Parathyroid adenoma (tissue), 2 donors: ENCODE measurements at regions not wholly inside any gene's neighbourhood (a gene's known extent, or its start where the extent isn't known, plus 50 kb on each side); places are given as distances from the start of the nearest gene placed in this dataset.

Experiments used
- H2AFZ ChIP-seq: fragments of 300-600 bp; sonication (generic); one replicate; pipeline ENCODE4 v1.7.0; 2017; ENCODE audit warnings: antibody characterized with exemption, mild to moderate bottlenecking
- H3K27ac ChIP-seq: fragments of 300-600 bp; sonication (generic); one replicate; pipeline ENCODE4 v1.7.0; 2017
- H3K27me3 ChIP-seq: fragments of 300-600 bp; sonication (generic); one replicate; pipeline ENCODE4 v1.7.0; 2017; ENCODE audit warnings: low read length; ENCODE audit not compliant: control insufficient read depth, insufficient read depth
- H3K36me3 ChIP-seq: fragments of 300-600 bp; sonication (generic); one replicate; pipeline ENCODE4 v1.7.0; 2017; ENCODE audit warnings: low read length; ENCODE audit not compliant: control insufficient read depth, insufficient read depth
- H3K4me1 ChIP-seq: fragments of 300-600 bp; sonication (generic); one replicate; pipeline ENCODE4 v1.7.0; 2017; ENCODE audit warnings: control low read depth
- H3K4me2 ChIP-seq: fragments of 300-600 bp; sonication (generic); one replicate; pipeline ENCODE4 v1.7.0; 2017; ENCODE audit warnings: low read length
- H3K4me3 ChIP-seq: fragments of 300-600 bp; sonication (generic); one replicate; pipeline ENCODE4 v1.7.0; 2017; ENCODE audit warnings: low read depth, low read length
- H3K79me2 ChIP-seq: fragments of 300-600 bp; sonication (generic); one replicate; pipeline ENCODE4 v1.7.0; 2017; ENCODE audit warnings: control low read depth
- H3K9ac ChIP-seq: fragments of 300-600 bp; sonication (generic); one replicate; pipeline ENCODE4 v1.7.0; 2017; ENCODE audit warnings: mild to moderate bottlenecking
- H3K9me3 ChIP-seq: fragments of 300-600 bp; sonication (generic); one replicate; pipeline ENCODE4 v1.7.0; 2017; ENCODE audit warnings: low read length; ENCODE audit not compliant: control insufficient read depth
- CTCF ChIP-seq: fragments of 300-600 bp; sonication (generic); IDR thresholded peaks from one replicate; pipeline ENCODE4 v1.7.0; 2017; ENCODE audit warnings: antibody characterized with exemption, mild to moderate bottlenecking
- donor health status: primary hyperparathyroidism.

- H3K4me2 ChIP-seq = no peak overlapping the region
- no peak for TF ChIP-seq CTCF
- no peaks in the 10 kb centered on the region for H3K9me3 ChIP-seq
- H3K36me3 ChIP-seq = no peaks in the 10 kb centered on the region
- no peak overlapping the region for H3K4me3 ChIP-seq
- H2AFZ ChIP-seq = no peak overlapping the region
- H3K27ac ChIP-seq = no peak overlapping the region
- no peak overlapping the region for H3K9ac ChIP-seq
- no peaks in the 10 kb centered on the region for H3K27me3 ChIP-seq
- H3K4me1 ChIP-seq = no peaks in the 10 kb centered on the region
- no peaks in the 10 kb centered on the region for H3K79me2 ChIP-seq
Measured at GRCh38 chr4:186946682-186947294, 223.1 kb upstream of the FAT1 start.

- Histone ChIP-seq H3K27ac (no peak overlapping the region), H3K4me2 (no peak overlapping the region), H3K4me1 (no peaks in the 10 kb centered on the region), H2AFZ (no peak overlapping the region), H3K4me3 (no peak overlapping the region), H3K9ac (no peak overlapping the region), H3K79me2 (no peaks in the 10 kb centered on the region), H3K27me3 (no peaks in the 10 kb centered on the region), H3K36me3 (no peaks in the 10 kb centered on the region), H3K9me3 (no peaks in the 10 kb centered on the region)
- TF ChIP-seq CTCF = no peak
Measured at GRCh38 chr4:186948361-186949242, 224.9 kb upstream of the FAT1 start.

- no peak overlapping the region for H2AFZ ChIP-seq
- H3K4me1 ChIP-seq = no peaks in the 10 kb centered on the region
- no peak overlapping the region for H3K27ac ChIP-seq
- no peak overlapping the region for H3K9ac ChIP-seq
- no peak for TF ChIP-seq CTCF
- no peaks in the 10 kb centered on the region for H3K79me2 ChIP-seq
- H3K4me2 ChIP-seq = no peak overlapping the region
- no peaks in the 10 kb centered on the region for H3K36me3 ChIP-seq
- no peak overlapping the region for H3K4me3 ChIP-seq
- no peaks in the 10 kb centered on the region for H3K9me3 ChIP-seq
- H3K27me3 ChIP-seq = no peaks in the 10 kb centered on the region
Measured at GRCh38 chr4:186949847-186950246, 226.2 kb upstream of the FAT1 start.

GRCh38 chr4:186952709-186953108, 229.1 kb upstream of the FAT1 start:
- no peaks in the 10 kb centered on the region for H3K9me3 ChIP-seq
- H3K27ac ChIP-seq = no peak overlapping the region
- H3K36me3 ChIP-seq = no peaks in the 10 kb centered on the region
- H3K9ac ChIP-seq = no peak overlapping the region
- H3K4me3 ChIP-seq = no peak overlapping the region
- no peaks in the 10 kb centered on the region for H3K27me3 ChIP-seq
- no peaks in the 10 kb centered on the region for H3K4me1 ChIP-seq
- no peak for TF ChIP-seq CTCF
- H2AFZ ChIP-seq = no peak overlapping the region
- no peak overlapping the region for H3K4me2 ChIP-seq
- no peaks in the 10 kb centered on the region for H3K79me2 ChIP-seq
